IPS-20b (cell line): ENCODE measurements at regions not wholly inside any gene's neighbourhood (a gene's known extent, or its start where the extent isn't known, plus 50 kb on each side); places are given as distances from the start of the nearest gene placed in this dataset.
"Not testable (repeated sequence)": the region's sequence is repeated elsewhere in the genome, so short reads cannot be mapped to it uniquely, and the experiment has no call there.

Source experiments
- H3K27ac ChIP-seq: one replicate; pipeline ENCODE4 v1.5.1; 2013; ENCODE audit warnings: low read length
- H3K27me3 ChIP-seq: 2 replicates; pipeline ENCODE4 v1.6.1; 2013; ENCODE audit warnings: mild to moderate bottlenecking, low read length, inconsistent platforms; ENCODE audit not compliant: insufficient read depth
- H3K36me3 ChIP-seq: 2 replicates; pipeline ENCODE4 v1.6.1; 2013; ENCODE audit warnings: low read depth, mild to moderate bottlenecking, inconsistent platforms, low read length, moderate library complexity; ENCODE audit not compliant: insufficient read depth
- H3K4me1 ChIP-seq: 2 replicates; pipeline ENCODE4 v1.6.1; 2013; ENCODE audit warnings: mild to moderate bottlenecking, control low read depth, inconsistent platforms, low read length, moderate library complexity; ENCODE audit not compliant: insufficient read depth
- H3K4me3 ChIP-seq: 2 replicates; pipeline ENCODE4 v1.5.1; 2013; ENCODE audit warnings: mild to moderate bottlenecking, low read length, inconsistent platforms
- H3K9ac ChIP-seq: 2 replicates; pipeline ENCODE4 v1.6.1; 2013; ENCODE audit warnings: low read depth, mild to moderate bottlenecking, inconsistent platforms, low read length, moderate library complexity
- H3K9me3 ChIP-seq: 2 replicates; pipeline ENCODE4 v1.6.1; 2013; ENCODE audit warnings: mild to moderate bottlenecking, low read depth, low read length, inconsistent platforms; ENCODE audit not compliant: insufficient read depth

GRCh38 chr1:121036792-121037191 lies 147.2 kb downstream of the PPIAL4A start:
- not testable (repeated sequence) for H3K4me3 ChIP-seq, H3K9me3 ChIP-seq, H3K27ac ChIP-seq, H3K4me1 ChIP-seq, H3K9ac ChIP-seq, H3K36me3 ChIP-seq, H3K27me3 ChIP-seq

GRCh38 chr1:121040974-121041373 lies 143.2 kb downstream of the FAM72B start:
- not testable (repeated sequence) for H3K36me3 ChIP-seq, H3K4me3 ChIP-seq, H3K9me3 ChIP-seq, H3K27ac ChIP-seq, H3K27me3 ChIP-seq, H3K9ac ChIP-seq, H3K4me1 ChIP-seq

- not testable (repeated sequence) for H3K9ac ChIP-seq, H3K4me1 ChIP-seq, H3K9me3 ChIP-seq, H3K27me3 ChIP-seq, H3K4me3 ChIP-seq, H3K36me3 ChIP-seq, H3K27ac ChIP-seq
These were observed 142.6 kb downstream of the FAM72B start for GRCh38 chr1:121041497-121041896.

- H3K27me3 ChIP-seq, H3K4me1 ChIP-seq, H3K36me3 ChIP-seq, H3K9ac ChIP-seq, H3K27ac ChIP-seq, H3K9me3 ChIP-seq, H3K4me3 ChIP-seq: not testable (repeated sequence)
These were observed 141.3 kb downstream of the FAM72B start for GRCh38 chr1:121042882-121043281.

- Histone ChIP-seq H3K27me3 (peaks cover 29% of the 10 kb centered on the region), H3K4me3 (peak overlapping the region; percentile 54; the same call in 1 of the 2 replicates)
- H3K4me1 ChIP-seq, H3K9ac ChIP-seq, H3K27ac ChIP-seq, H3K36me3 ChIP-seq, H3K9me3 ChIP-seq: not testable (repeated sequence)
These were observed 135.8 kb downstream of the FAM72B start for GRCh38 chr1:121048293-121048752.

GRCh38 chr1:121048769-121049443 lies 135.2 kb downstream of the FAM72B start:
- H3K9ac ChIP-seq, H3K4me1 ChIP-seq, H3K4me3 ChIP-seq, H3K36me3 ChIP-seq, H3K27ac ChIP-seq, H3K9me3 ChIP-seq: not testable (repeated sequence)
- H3K27me3 ChIP-seq: peaks cover 29% of the 10 kb centered on the region

- H3K27me3 ChIP-seq: peaks cover 29% of the 10 kb centered on the region
- H3K9ac ChIP-seq, H3K4me3 ChIP-seq, H3K9me3 ChIP-seq, H3K36me3 ChIP-seq, H3K4me1 ChIP-seq, H3K27ac ChIP-seq: not testable (repeated sequence)
These were observed 134.0 kb downstream of the FAM72B start for GRCh38 chr1:121050097-121050496.

- H3K27ac ChIP-seq, H3K9ac ChIP-seq: not testable (repeated sequence)
These were observed 132.9 kb downstream of the FAM72B start for GRCh38 chr1:121051161-121051790.

GRCh38 chr1:121052081-121052660 lies 132.0 kb downstream of the FAM72B start:
- Histone ChIP-seq H3K27me3 (peaks cover 29% of the 10 kb centered on the region), H3K9ac (peak overlapping the region; percentile 26; the same call in 1 of the 2 replicates), H3K4me3 (peak overlapping the region; percentile 48; the same call in 1 of the 2 replicates)
- not testable (repeated sequence) for H3K36me3 ChIP-seq, H3K9me3 ChIP-seq, H3K27ac ChIP-seq, H3K4me1 ChIP-seq

More at GRCh38 chr1:121051161-121051790, 132.9 kb downstream of the FAM72B start:
- Histone ChIP-seq H3K27me3 (peaks cover 29% of the 10 kb centered on the region), H3K4me3 (peak overlapping the region; percentile 48; the same call in 1 of the 2 replicates)
- not testable (repeated sequence) for H3K9me3 ChIP-seq, H3K36me3 ChIP-seq, H3K4me1 ChIP-seq

- H3K9me3 ChIP-seq, H3K9ac ChIP-seq, H3K36me3 ChIP-seq, H3K27ac ChIP-seq, H3K4me3 ChIP-seq, H3K4me1 ChIP-seq: not testable (repeated sequence)
- H3K27me3 ChIP-seq: peaks cover 22% of the 10 kb centered on the region
These were observed 129.2 kb downstream of the FAM72B start for GRCh38 chr1:121054928-121055327.

GRCh38 chr1:121066925-121067324 lies 117.2 kb downstream of the FAM72B start:
- not testable (repeated sequence) for H3K4me1 ChIP-seq

More at GRCh38 chr1:121066925-121067324, 117.2 kb downstream of the FAM72B start:
- H3K36me3 ChIP-seq, H3K9me3 ChIP-seq, H3K9ac ChIP-seq, H3K27ac ChIP-seq, H3K27me3 ChIP-seq, H3K4me3 ChIP-seq: not testable (repeated sequence)
